ENCODE measurements at regions not wholly inside any gene's neighbourhood (a gene's known extent, or its start where the extent isn't known, plus 50 kb on each side); places are given as distances from the start of the nearest gene placed in this dataset.
A peak's percentile ranks its signal among the peaks of the same experiment; 100 is the strongest.

- intact Hi-C loops (cut with micrococcal nuclease; ENCODE audit: unreplicated experiment), result no loop called here
- Mint-ChIP-seq H3K36me3 (ENCODE audit: insufficient read depth, unreplicated experiment) (no peaks in the 10 kb centered on the region), H3K9me3 (ENCODE audit: unreplicated experiment) (no peaks in the 10 kb centered on the region), H3K27ac (ENCODE audit: unreplicated experiment) (no peak overlapping the region), H3K27me3 (ENCODE audit: insufficient read depth, unreplicated experiment) (peaks cover 8% of the 10 kb centered on the region), H3K4me1 (ENCODE audit: low read depth, unreplicated experiment) (no peaks in the 10 kb centered on the region), H3K4me3 (ENCODE audit: unreplicated experiment) (no peak overlapping the region)
- no TSS peak for BruUV-seq (replicated peaks)
- ChIA-PET CTCF (interaction anchor here (0.6 kb wide), 1 partner anchor 300 kb away, joined by 6 read pairs; no protein-coding TSS in a partner anchor), POLR2A (no interaction called here)
- Histone ChIP-seq H3K4me1 (no peaks in the 10 kb centered on the region), H3K9me3 (no peaks in the 10 kb centered on the region), H3K4me3 (ENCODE audit: low read depth, low read length) (no peak overlapping the region), H3K27me3 (replicated peaks; ENCODE audit: control insufficient read depth, insufficient read depth, low read length) (no peaks in the 10 kb centered on the region; the same call in 1 of the 2 replicates), H3K36me3 (ENCODE audit: control insufficient read depth, insufficient read depth, low read length) (no peaks in the 10 kb centered on the region)
- TF ChIP-seq CTCF (IDR thresholded peaks at IDR 0.05; ENCODE audit: insufficient read depth in 1 of 2, low read depth in 1 of 2, low read length in 1 of 2, severe bottlenecking in 1 of 2, unreplicated experiment in 1 of 2), result no peak
- no peak for DNase-seq
Observed at GRCh38 chr2:128545829-128546228, 227.2 kb upstream of the HS6ST1 start.

GRCh38 chr2:128547667-128548066 lies 229.0 kb upstream of the HS6ST1 start:
- ChIA-PET CTCF (no interaction called here), POLR2A (no interaction called here)
- BruUV-seq (replicated peaks), result no TSS peak
- no peak for TF ChIP-seq CTCF (IDR thresholded peaks at IDR 0.05; ENCODE audit: insufficient read depth in 1 of 2, low read depth in 1 of 2, low read length in 1 of 2, severe bottlenecking in 1 of 2, unreplicated experiment in 1 of 2)
- Histone ChIP-seq H3K27me3 (replicated peaks; ENCODE audit: control insufficient read depth, insufficient read depth, low read length) (no peaks in the 10 kb centered on the region; the same call in 1 of the 2 replicates), H3K4me3 (ENCODE audit: low read depth, low read length) (no peak overlapping the region), H3K4me1 (no peaks in the 10 kb centered on the region), H3K36me3 (ENCODE audit: control insufficient read depth, insufficient read depth, low read length) (no peaks in the 10 kb centered on the region), H3K9me3 (no peaks in the 10 kb centered on the region)
- Mint-ChIP-seq H3K36me3 (ENCODE audit: insufficient read depth, unreplicated experiment) (no peaks in the 10 kb centered on the region), H3K27ac (ENCODE audit: unreplicated experiment) (no peak overlapping the region), H3K4me1 (ENCODE audit: low read depth, unreplicated experiment) (no peaks in the 10 kb centered on the region), H3K4me3 (ENCODE audit: unreplicated experiment) (no peak overlapping the region), H3K27me3 (ENCODE audit: insufficient read depth, unreplicated experiment) (peaks cover 8% of the 10 kb centered on the region), H3K9me3 (ENCODE audit: unreplicated experiment) (no peaks in the 10 kb centered on the region)
- peak in 1 of 2 experiments; percentile 50 for DNase-seq
- intact Hi-C loops (cut with micrococcal nuclease; ENCODE audit: unreplicated experiment), result no loop called here

GRCh38 chr2:128548461-128548891 lies 229.8 kb upstream of the HS6ST1 start:
- no peak for TF ChIP-seq CTCF (IDR thresholded peaks at IDR 0.05; ENCODE audit: insufficient read depth in 1 of 2, low read depth in 1 of 2, low read length in 1 of 2, severe bottlenecking in 1 of 2, unreplicated experiment in 1 of 2)
- Mint-ChIP-seq H3K4me1 (ENCODE audit: low read depth, unreplicated experiment) (no peaks in the 10 kb centered on the region), H3K4me3 (ENCODE audit: unreplicated experiment) (no peak overlapping the region), H3K27ac (ENCODE audit: unreplicated experiment) (no peak overlapping the region), H3K36me3 (ENCODE audit: insufficient read depth, unreplicated experiment) (no peaks in the 10 kb centered on the region), H3K9me3 (ENCODE audit: unreplicated experiment) (no peaks in the 10 kb centered on the region), H3K27me3 (ENCODE audit: insufficient read depth, unreplicated experiment) (peaks cover 8% of the 10 kb centered on the region)
- H3K4me3 ChIP-seq (ENCODE audit: low read depth, low read length), result no peak overlapping the region
- H3K36me3 ChIP-seq (ENCODE audit: control insufficient read depth, insufficient read depth, low read length), result no peaks in the 10 kb centered on the region
- ChIA-PET CTCF (no interaction called here), POLR2A (no interaction called here)
- intact Hi-C loops (cut with micrococcal nuclease; ENCODE audit: unreplicated experiment), result no loop called here
- no peaks in the 10 kb centered on the region; the same call in 1 of the 2 replicates for H3K27me3 ChIP-seq (replicated peaks; ENCODE audit: control insufficient read depth, insufficient read depth, low read length)
- no peaks in the 10 kb centered on the region for H3K4me1 ChIP-seq
- DNase-seq, result no peak
- no TSS peak for BruUV-seq (replicated peaks)
- H3K9me3 ChIP-seq, result no peaks in the 10 kb centered on the region

Measured in Caco-2 (cell line).